ENCODE measurements at regions not wholly inside any gene's neighbourhood (a gene's known extent, or its start where the extent isn't known, plus 50 kb on each side); places are given as distances from the start of the nearest gene placed in this dataset.
"Not testable (repeated sequence)": the region's sequence is repeated elsewhere in the genome, so short reads cannot be mapped to it uniquely, and the experiment has no call there.

DNA sequence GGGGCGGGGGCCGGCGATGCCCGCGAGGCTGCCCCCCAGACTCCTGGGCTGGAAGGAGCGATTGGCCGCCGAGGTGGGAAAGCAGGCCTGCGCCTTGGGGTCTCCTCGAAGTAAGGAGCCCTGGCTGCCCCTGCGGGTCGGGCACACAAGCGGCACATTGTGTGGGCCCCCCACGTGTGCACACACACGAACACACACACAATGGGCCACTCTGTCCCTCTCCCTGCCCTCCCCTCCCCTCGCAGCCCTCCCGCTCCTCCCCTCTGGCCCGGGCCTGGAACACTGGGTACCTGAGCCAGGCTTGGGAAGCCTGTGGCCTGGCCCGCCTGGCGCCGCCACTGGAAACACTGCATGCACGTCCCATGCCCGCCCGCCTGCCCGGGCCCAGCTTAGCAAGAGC lies 517.1 kb downstream of the TP53TG3F start:
- H3K4me1 ChIP-seq (replicated peaks); H3K9me3 ChIP-seq; intact Hi-C loops (cut with DNase I); H3K36me3 ChIP-seq; H3K27me3 ChIP-seq (replicated peaks; ENCODE audit: insufficient read depth); DNase-seq (ENCODE audit: low spot score); H3K27ac ChIP-seq; H3K4me3 ChIP-seq: not testable (repeated sequence)
- 86% methylated on average over 14 of the region's 25 CpGs for WGBS

DNA sequence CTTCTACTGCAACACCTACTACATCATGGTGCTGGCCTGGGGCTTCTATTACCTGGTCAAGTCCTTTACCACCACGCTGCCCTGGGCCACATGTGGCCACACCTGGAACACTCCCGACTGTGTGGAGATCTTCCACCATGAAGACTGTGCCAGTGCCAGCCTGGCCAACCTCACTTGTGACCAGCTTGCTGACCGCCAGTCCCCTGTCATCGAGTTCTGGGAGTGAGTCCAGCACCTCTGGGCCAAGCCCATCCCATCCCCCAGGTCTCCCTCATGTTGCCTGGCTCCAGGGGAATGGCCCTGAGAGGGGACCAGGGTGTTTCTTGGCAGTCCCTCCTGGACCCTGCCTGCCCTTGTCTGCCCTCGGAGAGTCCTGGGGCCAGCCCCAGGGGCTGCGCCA lies 519.4 kb downstream of the TP53TG3F start:
- DNase-seq (ENCODE audit: low spot score); H3K27me3 ChIP-seq (replicated peaks; ENCODE audit: insufficient read depth); H3K4me1 ChIP-seq (replicated peaks); H3K27ac ChIP-seq; H3K4me3 ChIP-seq; intact Hi-C loops (cut with DNase I); H3K9me3 ChIP-seq; H3K36me3 ChIP-seq: not testable (repeated sequence)
- no CpG with 5 or more reads among the region's 6 CpGs for WGBS

DNA sequence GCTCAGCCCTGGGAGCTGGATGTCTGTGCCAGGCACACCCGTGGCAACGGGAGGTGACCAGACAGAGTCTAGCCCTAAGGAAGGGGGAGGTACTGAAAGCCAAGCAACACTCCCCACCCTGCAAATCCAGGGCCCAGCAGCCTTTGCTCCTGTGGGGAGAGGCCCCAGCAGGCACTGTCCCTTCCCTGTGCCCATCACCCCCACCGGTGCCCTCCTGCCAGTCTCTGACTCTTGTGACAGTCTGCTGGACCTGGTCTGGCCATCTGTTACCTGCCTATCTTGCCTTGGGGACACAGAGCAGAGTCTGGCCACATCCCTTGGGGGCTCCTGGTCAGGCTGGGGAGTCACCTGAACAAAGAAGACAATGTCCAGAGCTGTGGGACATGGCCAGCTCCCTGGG lies 520.2 kb downstream of the TP53TG3F start:
- H3K27me3 ChIP-seq (replicated peaks; ENCODE audit: insufficient read depth); intact Hi-C loops (cut with DNase I); H3K4me1 ChIP-seq (replicated peaks); H3K36me3 ChIP-seq; H3K9me3 ChIP-seq; H3K27ac ChIP-seq; DNase-seq (ENCODE audit: low spot score); H3K4me3 ChIP-seq: not testable (repeated sequence)
- no CpG with 5 or more reads among the region's 3 CpGs for WGBS

DNA sequence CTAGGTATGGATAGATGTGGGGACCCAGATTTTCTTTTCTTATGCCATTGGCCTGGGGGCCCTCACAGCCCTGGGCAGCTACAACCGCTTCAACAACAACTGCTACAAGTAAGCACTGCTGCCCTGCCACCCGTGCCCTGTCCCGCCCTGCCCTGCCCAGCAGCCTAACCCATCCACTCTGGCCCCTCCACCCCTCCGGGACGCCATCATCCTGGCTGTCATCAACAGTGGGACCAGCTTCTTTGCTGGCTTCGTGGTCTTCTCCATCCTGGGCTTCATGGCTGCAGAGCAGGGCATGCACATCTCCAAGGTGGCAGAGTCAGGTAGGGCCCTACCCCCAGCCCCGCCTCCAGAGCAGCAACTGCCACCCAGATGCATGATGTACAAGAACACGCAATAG lies 521.3 kb downstream of the TP53TG3F start:
- H3K9me3 ChIP-seq; DNase-seq (ENCODE audit: low spot score); intact Hi-C loops (cut with DNase I); H3K36me3 ChIP-seq; H3K4me3 ChIP-seq; H3K4me1 ChIP-seq (replicated peaks); H3K27me3 ChIP-seq (replicated peaks; ENCODE audit: insufficient read depth); H3K27ac ChIP-seq: not testable (repeated sequence)
- WGBS, result no CpG with 5 or more reads among the region's 8 CpGs

DNA sequence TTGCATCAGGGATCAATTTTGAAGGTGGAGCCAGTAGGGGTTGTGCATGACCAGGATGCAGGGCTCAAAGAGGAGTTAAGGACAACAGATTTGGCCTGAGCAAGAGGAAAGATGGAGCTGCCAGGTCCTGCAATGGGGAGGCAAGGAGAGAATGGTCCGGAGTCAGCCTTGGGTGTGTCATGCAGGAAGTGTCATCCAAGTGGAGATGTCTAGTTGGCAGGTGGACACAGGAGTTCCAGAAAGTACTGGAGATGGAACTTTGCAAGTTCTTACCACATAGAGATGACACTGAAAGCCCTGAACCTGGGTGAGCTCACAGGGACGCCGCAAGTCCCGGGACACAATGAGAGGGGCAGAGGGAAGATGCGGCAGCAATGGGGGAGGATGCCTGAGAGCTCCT lies 525.0 kb downstream of the TP53TG3F start:
- H3K4me3 ChIP-seq; DNase-seq (ENCODE audit: low spot score); H3K4me1 ChIP-seq (replicated peaks); H3K9me3 ChIP-seq; H3K36me3 ChIP-seq; H3K27ac ChIP-seq; intact Hi-C loops (cut with DNase I); H3K27me3 ChIP-seq (replicated peaks; ENCODE audit: insufficient read depth): not testable (repeated sequence)
- WGBS, result no CpG with 5 or more reads among the region's 5 CpGs

DNA sequence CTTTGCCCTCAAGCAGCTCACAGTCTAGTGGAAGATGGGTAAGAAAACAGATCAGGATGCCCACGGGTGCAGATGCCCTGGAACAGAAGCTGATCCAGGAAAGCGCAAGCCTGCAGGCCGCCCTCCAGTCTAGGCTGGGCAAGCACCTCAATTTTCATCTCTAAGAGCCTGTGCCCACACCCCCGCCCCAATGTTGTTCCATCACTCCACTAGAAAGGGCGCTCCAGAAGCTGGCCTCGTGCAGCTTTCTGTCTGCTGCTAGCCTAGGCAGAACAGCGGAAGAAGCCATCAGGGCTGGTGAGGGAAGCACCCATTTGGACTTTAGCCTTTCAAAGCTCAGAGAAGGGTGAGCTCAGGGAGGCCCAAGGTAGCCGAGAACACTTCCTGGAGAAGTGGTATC lies 527.1 kb downstream of the TP53TG3F start:
- H3K9me3 ChIP-seq; H3K4me3 ChIP-seq; H3K27ac ChIP-seq; H3K27me3 ChIP-seq (replicated peaks; ENCODE audit: insufficient read depth); intact Hi-C loops (cut with DNase I); H3K4me1 ChIP-seq (replicated peaks); H3K36me3 ChIP-seq; DNase-seq (ENCODE audit: low spot score): not testable (repeated sequence)
- no CpG with 5 or more reads among the region's 8 CpGs for WGBS

DNA sequence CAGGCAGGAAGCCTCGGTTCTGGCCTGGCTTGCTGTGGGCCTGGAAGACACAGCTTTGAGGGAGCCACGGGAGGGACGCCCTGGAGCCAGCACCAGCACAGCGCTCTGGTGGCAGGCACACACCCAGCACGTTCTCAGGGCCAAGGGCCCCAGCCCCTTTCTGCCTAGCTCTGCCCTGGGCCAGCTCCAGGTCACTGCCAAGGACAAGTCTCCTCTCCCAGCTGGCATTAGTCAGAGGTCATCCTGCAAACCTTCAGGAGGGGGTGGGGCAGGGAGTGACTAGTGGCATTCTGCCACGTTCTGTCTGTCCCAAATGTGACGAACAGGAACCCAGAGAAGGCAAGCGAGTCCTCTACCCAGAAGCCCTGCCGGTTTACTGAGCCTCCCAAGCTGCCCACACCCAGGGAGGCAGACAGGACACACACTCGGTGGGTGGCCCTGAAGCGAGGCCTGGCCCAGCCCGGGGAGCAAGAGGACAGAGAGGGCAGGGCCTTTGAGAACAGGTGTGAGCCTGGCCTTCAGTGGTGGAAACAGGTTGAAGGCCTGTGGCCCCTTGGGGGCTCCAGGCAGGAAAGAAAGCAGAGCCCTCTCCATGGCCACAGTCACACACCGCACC lies 528.0 kb downstream of the TP53TG3F start:
- DNase-seq (ENCODE audit: low spot score); intact Hi-C loops (cut with DNase I); H3K9me3 ChIP-seq; H3K4me3 ChIP-seq; H3K27ac ChIP-seq; H3K27me3 ChIP-seq (replicated peaks; ENCODE audit: insufficient read depth); H3K36me3 ChIP-seq; H3K4me1 ChIP-seq (replicated peaks): not testable (repeated sequence)
- WGBS, result 80% methylated on average over 5 of the region's 13 CpGs

DNA sequence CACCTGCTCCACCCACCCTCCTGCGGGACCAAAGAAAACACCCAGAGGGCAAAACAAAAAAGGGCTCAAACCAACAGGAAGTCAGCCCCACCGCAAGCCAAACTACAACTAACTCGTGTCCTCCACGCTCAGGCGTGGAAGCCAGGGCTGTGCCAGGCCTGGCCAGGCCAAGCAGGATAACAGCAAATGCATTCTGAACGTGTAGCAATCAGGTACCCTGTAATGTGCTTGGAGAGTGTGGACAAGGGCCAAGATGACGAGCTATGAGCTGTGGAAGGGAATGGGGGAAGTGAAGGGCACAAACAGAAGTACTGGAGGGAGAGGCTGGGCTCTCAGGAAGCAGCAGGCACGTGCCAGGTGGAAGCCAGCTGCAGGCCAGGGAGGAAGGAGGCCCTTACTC lies 528.6 kb downstream of the TP53TG3F start:
- intact Hi-C loops (cut with DNase I); H3K27ac ChIP-seq; H3K9me3 ChIP-seq; H3K27me3 ChIP-seq (replicated peaks; ENCODE audit: insufficient read depth); H3K4me3 ChIP-seq; H3K36me3 ChIP-seq; H3K4me1 ChIP-seq (replicated peaks); DNase-seq (ENCODE audit: low spot score): not testable (repeated sequence)
- no CpG with 5 or more reads among the region's 8 CpGs for WGBS

DNA sequence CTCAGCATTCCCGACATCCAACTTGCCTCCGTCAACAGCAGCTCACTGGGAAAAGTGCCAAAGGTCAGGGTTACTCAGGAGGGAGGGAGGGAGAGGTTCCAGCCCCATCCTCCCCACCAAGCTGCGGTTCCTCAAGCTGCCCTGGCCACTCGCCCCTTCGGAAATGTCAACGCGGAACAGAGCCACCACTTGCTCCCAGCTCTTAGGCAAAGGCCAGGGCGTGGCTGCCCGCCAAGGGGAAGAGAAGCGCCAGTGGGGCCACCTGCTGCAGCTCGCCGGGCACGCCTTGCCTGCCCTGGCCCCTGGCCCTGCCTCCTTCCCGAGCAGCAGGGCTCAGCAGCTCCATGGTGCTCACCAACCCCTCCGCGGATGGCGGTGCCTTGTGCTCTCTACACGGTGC lies 531.1 kb downstream of the TP53TG3F start:
- no CpG with 5 or more reads among the region's 18 CpGs for WGBS

DNA sequence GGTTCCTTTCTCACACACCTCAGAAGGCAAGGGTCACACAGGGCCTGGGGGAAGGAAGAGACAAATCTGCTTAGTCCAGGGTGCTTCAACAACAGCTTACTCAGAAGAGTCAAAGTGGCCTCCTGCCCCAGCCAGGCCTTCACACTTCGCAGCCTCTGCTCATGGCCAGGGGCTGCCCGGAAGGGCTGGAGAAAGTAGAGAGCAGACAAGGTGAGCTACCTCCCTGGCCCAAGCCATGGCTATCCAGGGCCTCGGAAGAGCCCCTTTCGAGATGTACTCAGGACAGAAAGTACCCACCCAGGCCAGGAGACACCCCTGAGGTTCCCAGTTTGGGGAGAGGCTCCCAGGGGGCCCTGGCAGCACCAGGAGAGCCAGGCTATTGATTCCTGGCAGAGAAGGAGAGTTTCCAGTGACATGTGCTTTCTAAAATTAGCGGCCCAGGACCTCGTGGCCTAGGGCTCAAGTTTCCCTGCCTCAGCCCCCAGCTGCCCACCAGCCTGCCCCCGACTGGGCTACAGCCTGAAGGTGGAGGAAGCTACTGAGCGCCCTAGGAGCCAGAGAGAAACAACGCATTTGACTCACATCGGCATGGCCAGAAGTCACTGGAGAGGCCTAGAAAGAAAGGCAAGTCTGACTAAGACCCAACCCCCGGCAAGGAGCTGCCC lies 533.2 kb downstream of the TP53TG3F start:
- not testable (repeated sequence) for H3K4me1 ChIP-seq (replicated peaks)

More for the DNA sequence above, 531.1 kb downstream of the TP53TG3F start:
- DNase-seq (ENCODE audit: low spot score); H3K36me3 ChIP-seq; intact Hi-C loops (cut with DNase I); H3K27ac ChIP-seq; H3K4me1 ChIP-seq (replicated peaks); H3K4me3 ChIP-seq; H3K27me3 ChIP-seq (replicated peaks; ENCODE audit: insufficient read depth); H3K9me3 ChIP-seq: not testable (repeated sequence)

DNA sequence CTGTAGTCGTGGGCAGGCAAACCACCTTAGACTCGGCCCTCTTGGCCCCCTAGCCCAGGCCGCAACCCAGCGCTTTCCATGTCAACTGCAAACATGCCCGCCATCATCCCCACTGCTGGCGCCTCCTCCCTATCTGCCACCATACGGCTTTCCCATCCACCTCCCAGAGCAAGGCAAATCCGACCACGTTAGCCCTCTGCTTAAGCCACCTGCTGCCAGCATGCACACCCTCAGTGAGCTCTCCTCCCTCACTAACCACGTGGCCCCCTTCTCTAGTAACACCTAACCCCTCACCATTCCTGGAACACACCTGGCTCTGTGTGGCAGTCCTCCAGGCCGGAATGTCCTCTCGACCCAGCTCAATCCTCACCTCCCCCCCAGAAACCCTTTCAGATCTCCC lies 534.8 kb downstream of the TP53TG3F start:
- H3K9me3 ChIP-seq; H3K4me1 ChIP-seq (replicated peaks); H3K4me3 ChIP-seq; H3K27ac ChIP-seq; intact Hi-C loops (cut with DNase I); H3K27me3 ChIP-seq (replicated peaks; ENCODE audit: insufficient read depth); H3K36me3 ChIP-seq; DNase-seq (ENCODE audit: low spot score): not testable (repeated sequence)
- 79% methylated on average over 9 of the region's 12 CpGs for WGBS

More for the DNA sequence above, 533.2 kb downstream of the TP53TG3F start:
- intact Hi-C loops (cut with DNase I); DNase-seq (ENCODE audit: low spot score); H3K36me3 ChIP-seq; H3K4me3 ChIP-seq; H3K27me3 ChIP-seq (replicated peaks; ENCODE audit: insufficient read depth); H3K9me3 ChIP-seq; H3K27ac ChIP-seq: not testable (repeated sequence)
- 83% methylated on average over 11 of the region's 11 CpGs for WGBS

DNA sequence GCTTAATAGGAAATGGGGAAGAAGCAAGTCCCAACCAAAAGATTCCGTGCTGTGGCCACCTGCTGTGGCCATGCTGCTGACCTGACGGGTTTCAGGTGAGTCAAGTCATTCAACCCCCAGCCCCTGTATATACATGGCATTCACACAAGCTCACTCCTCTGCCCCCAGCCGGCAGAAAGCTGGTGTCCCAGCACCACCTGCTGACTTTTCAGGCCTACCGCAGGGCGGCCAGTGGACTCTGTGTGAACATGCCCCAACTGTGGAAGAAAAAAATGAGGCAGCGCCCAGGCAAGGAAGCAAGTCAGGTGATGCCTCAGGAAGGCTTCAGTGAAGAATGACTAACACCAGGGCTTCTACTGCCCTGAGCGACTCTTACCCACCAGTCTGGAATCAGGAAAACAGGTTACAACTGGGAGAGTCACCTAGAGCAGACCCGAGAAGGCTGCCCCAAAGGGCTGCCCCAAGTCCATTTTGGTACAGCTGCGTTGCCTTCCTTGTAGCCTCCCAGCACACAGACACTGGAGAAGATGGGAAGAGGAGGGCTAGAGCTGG lies 536.5 kb downstream of the TP53TG3F start:
- H3K9me3 ChIP-seq; H3K4me1 ChIP-seq (replicated peaks); H3K4me3 ChIP-seq; H3K36me3 ChIP-seq; DNase-seq (ENCODE audit: low spot score); H3K27me3 ChIP-seq (replicated peaks; ENCODE audit: insufficient read depth); H3K27ac ChIP-seq; intact Hi-C loops (cut with DNase I): not testable (repeated sequence)
- 75% methylated on average over 7 of the region's 9 CpGs for WGBS

DNA sequence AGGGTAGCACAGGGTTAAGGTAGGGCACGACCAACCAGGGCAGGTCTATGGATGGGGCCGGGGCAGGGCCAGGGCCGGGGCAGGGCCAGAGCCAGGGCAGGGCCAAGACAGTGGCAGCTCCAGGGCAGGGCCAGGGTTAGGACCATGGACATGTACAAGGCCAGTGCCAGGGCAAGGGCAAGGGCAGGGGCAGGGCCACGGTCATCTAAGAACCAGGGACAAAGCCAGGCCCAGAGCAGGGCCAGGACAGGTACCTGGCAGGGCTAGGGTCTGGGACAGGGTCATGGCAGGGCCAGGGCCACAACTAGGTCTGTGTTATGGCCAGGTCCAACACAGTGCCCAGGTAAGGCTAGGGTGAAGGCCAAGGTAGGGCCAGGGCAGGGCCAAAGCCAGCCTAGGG lies 541.8 kb downstream of the TP53TG3F start:
- H3K4me3 ChIP-seq; H3K27ac ChIP-seq; H3K4me1 ChIP-seq (replicated peaks); H3K27me3 ChIP-seq (replicated peaks; ENCODE audit: insufficient read depth); DNase-seq (ENCODE audit: low spot score); H3K9me3 ChIP-seq; intact Hi-C loops (cut with DNase I); H3K36me3 ChIP-seq: not testable (repeated sequence)
- WGBS, result 64% methylated on average over 2 of the region's 4 CpGs
